SK-N-SH (cell line): ENCODE measurements at regions not wholly inside any gene's neighbourhood (a gene's known extent, or its start where the extent isn't known, plus 50 kb on each side); places are given as distances from the start of the nearest gene placed in this dataset.

Experiments used
- CTCF ChIA-PET: fragments of 300-600, 350-600 bp; formaldehyde crosslinking; extraction: SDS; loops from one replicate; lab custom pipeline; 2021; lab: Yijun Ruan, JAX
- POLR2A ChIA-PET: fragments of 350-600 bp; sonication (Branson Sonifier 250); formaldehyde crosslinking; extraction: SDS; loops from one replicate; lab custom pipeline; 2020; ENCODE audit warnings: antibody characterized with exemption, inconsistent platforms; lab: Yijun Ruan, JAX
- DNase-seq: peaks from one replicate; pipeline ENCODE4 v3.0.0; 2012
- H2AFZ ChIP-seq: fragments of 200-600 bp; sonication (generic); 2 replicates; pipeline ENCODE4 v1.8.1; 2016; ENCODE audit warnings: antibody characterized with exemption, mild to moderate bottlenecking, low read depth
- H3F3A ChIP-seq: fragments of 200-600 bp; sonication (generic); replicated peaks from 2 replicates; pipeline ENCODE3; 2016; ENCODE audit warnings: antibody characterized with exemption, mild to moderate bottlenecking; ENCODE audit not compliant: insufficient read depth
- H3K27ac ChIP-seq, 2 experiments: fragments of 200-500 bp in 1 of 2; fragments of 200-600 bp in 1 of 2; sonication (Bioruptor generic) in 1 of 2; sonication (generic), shearing (Covaris generic) in 1 of 2; 2 replicates each; pipeline versions ENCODE4 v1.5.1 to v1.6.1; 2014 to 2016; ENCODE audit warnings: low read depth in 2 of 2, inconsistent platforms in 1 of 2, low read length in 1 of 2, mild to moderate bottlenecking in 1 of 2, mixed read lengths in 1 of 2
- H3K27me3 ChIP-seq: fragments of 200-600 bp; sonication (generic), shearing (Covaris generic); 2 replicates; pipeline ENCODE4 v1.6.1; 2016; ENCODE audit warnings: mixed run types; ENCODE audit not compliant: insufficient read depth
- H3K36me3 ChIP-seq, 2 experiments: fragments of 200-500 bp in 1 of 2; fragments of 200-600 bp in 1 of 2; sonication (Bioruptor generic) in 1 of 2; sonication (generic) in 1 of 2; replicated peaks in 1 of 2; 2 replicates each; pipeline versions ENCODE3 to v1.5.1; 2014 to 2016; ENCODE audit warnings: low read length in 1 of 2, mild to moderate bottlenecking in 1 of 2; ENCODE audit not compliant: insufficient read depth in 2 of 2, control insufficient read depth in 1 of 2
- H3K4me1 ChIP-seq, 2 experiments: fragments of 200-500 bp in 1 of 2; fragments of 200-600 bp in 1 of 2; sonication (Bioruptor generic) in 1 of 2; sonication (generic), shearing (Covaris generic) in 1 of 2; 2 replicates each; pipeline versions ENCODE4 v1.5.1 to v1.6.1; 2014 to 2016; ENCODE audit warnings: low read depth in 1 of 2, low read length in 1 of 2, mixed run types in 1 of 2; ENCODE audit not compliant: insufficient read depth in 2 of 2, control insufficient read depth in 1 of 2
- H3K4me2 ChIP-seq: fragments of 200-600 bp; sonication (generic), shearing (Covaris generic); 2 replicates; pipeline ENCODE4 v1.6.1; 2017; ENCODE audit warnings: mixed run types
- H3K4me3 ChIP-seq, 2 experiments: fragments of 200-500 bp in 1 of 2; fragments of 200-600 bp in 1 of 2; sonication (Bioruptor generic) in 1 of 2; sonication (generic), shearing (Covaris generic) in 1 of 2; 2 replicates each; pipeline versions ENCODE4 v1.5.1 to v1.8.1; 2014 to 2016; ENCODE audit warnings: low read depth in 2 of 2, inconsistent platforms in 1 of 2, low read length in 1 of 2, mild to moderate bottlenecking in 1 of 2, mixed read lengths in 1 of 2, moderate library complexity in 1 of 2
- H3K79me2 ChIP-seq: fragments of 200-600 bp; sonication (generic); 2 replicates; pipeline ENCODE4 v1.8.1; 2017; ENCODE audit warnings: mild to moderate bottlenecking; ENCODE audit not compliant: insufficient read depth
- H3K9ac ChIP-seq: fragments of 200-600 bp; sonication (generic); 2 replicates; pipeline ENCODE4 v1.6.1; 2017; ENCODE audit warnings: mixed run types
- H3K9me2 ChIP-seq: fragments of 200-600 bp; sonication (generic); 2 replicates; pipeline ENCODE4 v1.6.1; 2017; ENCODE audit warnings: mixed run types
- H3K9me3 ChIP-seq: fragments of 200-600 bp; sonication (generic); 2 replicates; pipeline ENCODE4 v1.6.1; 2017; ENCODE audit warnings: mixed run types, mild to moderate bottlenecking, moderate library complexity
- H4K20me1 ChIP-seq: fragments of 200-600 bp; sonication (generic); 2 replicates; pipeline ENCODE4 v1.6.1; 2017; ENCODE audit warnings: mild to moderate bottlenecking, mixed run types; ENCODE audit not compliant: insufficient read depth
- EZH2phosphoT487 ChIP-seq: fragments of 200-600 bp; sonication (generic); IDR thresholded peaks from 2 replicates; pipeline ENCODE4 v1.6.1; 2017; ENCODE audit warnings: low read depth, mixed run types, mild to moderate bottlenecking, antibody characterized with exemption, moderate library complexity, borderline replicate concordance
- FOXJ3 ChIP-seq: sonication (generic); formaldehyde crosslinking; IDR thresholded peaks from 2 replicates; pipeline ENCODE4 v1.5.1; 2020; ENCODE audit warnings: mild to moderate bottlenecking, missing genetic modification reagents
- FOXM1 ChIP-seq: IDR thresholded peaks from 2 replicates; pipeline ENCODE4 v1.4.0; 2012; ENCODE audit warnings: low read depth, mild to moderate bottlenecking
- GABPA ChIP-seq: IDR thresholded peaks from 2 replicates; pipeline ENCODE4 v1.4.0; 2012; ENCODE audit warnings: low read depth, mild to moderate bottlenecking
- JUND ChIP-seq: IDR thresholded peaks from 2 replicates; pipeline ENCODE4 v1.4.0; 2012
- MXI1 ChIP-seq: IDR thresholded peaks from 2 replicates; pipeline ENCODE4 v1.6.1; 2012; ENCODE audit warnings: mild to moderate bottlenecking, low read depth, low read length, improper control_type of control experiment
- PBX3 ChIP-seq: IDR thresholded peaks from 2 replicates; pipeline ENCODE4; 2012
- RCOR1 ChIP-seq: fragments of 150-350 bp; IDR thresholded peaks from 2 replicates; pipeline ENCODE4 v1.6.1; 2017; ENCODE audit warnings: antibody characterized with exemption, low read length
- SIN3A ChIP-seq: IDR thresholded peaks from 2 replicates; pipeline ENCODE4 v1.6.1; 2012; ENCODE audit warnings: low read depth, mild to moderate bottlenecking, low read length, moderate library complexity, borderline replicate concordance
- SMC3 ChIP-seq: IDR thresholded peaks from 2 replicates; pipeline ENCODE4 v1.6.1; 2012; ENCODE audit warnings: low read depth, low read length, improper control_type of control experiment
- TCF12 ChIP-seq: IDR thresholded peaks from 2 replicates; pipeline ENCODE4 v1.4.0; 2012
- USF1 ChIP-seq: IDR thresholded peaks from 2 replicates; pipeline ENCODE4 v1.4.0; 2012; ENCODE audit warnings: low read depth, borderline replicate concordance
- WGBS: methylation state at CpG from one replicate; pipeline ENCODE4 v1.1.6; 2017; ENCODE audit warnings: low lambda C conversion rate; 5-methylcytosine and 5-hydroxymethylcytosine counted together

- DNase-seq = no peak
- Histone ChIP-seq H4K20me1 (no peaks in the 10 kb centered on the region), H3K9me3 (no peaks in the 10 kb centered on the region), H3F3A (no peaks in the 10 kb centered on the region), H3K27me3 (no peaks in the 10 kb centered on the region), H3K9me2 (no peaks in the 10 kb centered on the region), H3K4me3 (no peak overlapping the region), H3K79me2 (no peaks in the 10 kb centered on the region), H3K4me2 (no peak overlapping the region), H3K4me1 (peaks cover 0 to 2% of the 10 kb centered on the region in 2 experiments; a peak in 2 of 4 replicates), H3K27ac (no peak overlapping the region), H3K9ac (no peak overlapping the region), H3K36me3 (no peaks in the 10 kb centered on the region), H2AFZ (no peak overlapping the region)
- CTCF ChIA-PET = no interaction called here
- POLR2A ChIA-PET = no interaction called here
- 52% methylated on average over 3 of the region's 3 CpGs for WGBS
- TF ChIP-seq MXI1 = no peak
- no peak for TF ChIP-seq FOXM1
- TF ChIP-seq PBX3 = no peak
- no peak for TF ChIP-seq EZH2phosphoT487
- TF ChIP-seq SIN3A = no peak
- TF ChIP-seq GABPA = no peak
- no peak for TF ChIP-seq SMC3
- TF ChIP-seq RCOR1 = no peak
- TF ChIP-seq USF1 = no peak
- no peak for TF ChIP-seq JUND
Observed at GRCh38 chr1:170219163-170219562, 73.4 kb downstream of the NTMT2 start.

- ChIA-PET CTCF (no interaction called here), POLR2A (no interaction called here)
- no peak overlapping the region for H2AFZ ChIP-seq
- H4K20me1 ChIP-seq = no peaks in the 10 kb centered on the region
- DNase-seq = no peak
- H3K4me3 ChIP-seq = no peak overlapping the region
- no peaks in the 10 kb centered on the region for H3F3A ChIP-seq
- no peaks in the 10 kb centered on the region for H3K9me2 ChIP-seq
- H3K27me3 ChIP-seq = no peaks in the 10 kb centered on the region
- peaks cover 0 to 7% of the 10 kb centered on the region in 2 experiments; a peak in 2 of 4 replicates for H3K4me1 ChIP-seq
- no peaks in the 10 kb centered on the region for H3K36me3 ChIP-seq
- no peak for TF ChIP-seq FOXJ3 (CRISPR knock-in tag)
- 0 out of 2 replicates have a peak, but pooled peaks have one; percentile 46 for TF ChIP-seq TCF12
- peak; percentile 45 for TF ChIP-seq PBX3
- no peak overlapping the region for H3K4me2 ChIP-seq
- WGBS = 14% methylated on average over 2 of the region's 2 CpGs
- no peaks in the 10 kb centered on the region for H3K9me3 ChIP-seq
- H3K9ac ChIP-seq = no peak overlapping the region
- H3K27ac ChIP-seq = peak overlapping the region in 1 of 2 experiments; percentile 79; a peak in 2 of 4 replicates
- H3K79me2 ChIP-seq = no peaks in the 10 kb centered on the region
Observed at GRCh38 chr1:170221031-170221430, 75.3 kb downstream of the NTMT2 start.
